GM18909 (cell line): ENCODE measurements at regions not wholly inside any gene's neighbourhood (a gene's known extent, or its start where the extent isn't known, plus 50 kb on each side); places are given as distances from the start of the nearest gene placed in this dataset.
"Not testable (repeated sequence)": the region's sequence is repeated elsewhere in the genome, so short reads cannot be mapped to it uniquely, and the experiment has no call there.

ENCODE experiments used
- ATAC-seq: cut with Tn5 transposase; IDR thresholded peaks from one replicate; pipeline ENCODE4 v1.9.1; 2021; ENCODE audit warnings: mild to moderate bottlenecking; ENCODE audit not compliant: unreplicated experiment, poor library complexity

DNA sequence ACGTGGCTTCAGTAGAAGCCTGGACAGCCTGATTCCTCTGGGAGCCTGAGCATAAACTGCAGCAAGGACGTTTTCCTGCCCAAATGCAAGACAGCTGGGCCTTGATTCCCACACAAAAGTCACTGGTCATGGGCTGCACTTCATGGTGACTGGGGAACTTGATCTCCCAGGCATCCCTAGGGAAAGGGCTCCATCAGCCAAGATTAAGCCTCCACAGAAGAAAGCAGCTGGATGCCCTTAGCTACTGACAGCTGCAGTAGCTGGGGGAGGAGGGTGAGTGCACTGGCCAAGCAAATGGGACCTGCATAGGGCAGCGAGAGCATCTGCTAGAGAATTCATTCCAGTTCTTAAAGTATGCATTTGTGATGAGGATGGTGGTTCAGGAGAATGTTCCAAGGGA lies 267.4 kb upstream of the ISX start:
- ATAC-seq: no peak

DNA sequence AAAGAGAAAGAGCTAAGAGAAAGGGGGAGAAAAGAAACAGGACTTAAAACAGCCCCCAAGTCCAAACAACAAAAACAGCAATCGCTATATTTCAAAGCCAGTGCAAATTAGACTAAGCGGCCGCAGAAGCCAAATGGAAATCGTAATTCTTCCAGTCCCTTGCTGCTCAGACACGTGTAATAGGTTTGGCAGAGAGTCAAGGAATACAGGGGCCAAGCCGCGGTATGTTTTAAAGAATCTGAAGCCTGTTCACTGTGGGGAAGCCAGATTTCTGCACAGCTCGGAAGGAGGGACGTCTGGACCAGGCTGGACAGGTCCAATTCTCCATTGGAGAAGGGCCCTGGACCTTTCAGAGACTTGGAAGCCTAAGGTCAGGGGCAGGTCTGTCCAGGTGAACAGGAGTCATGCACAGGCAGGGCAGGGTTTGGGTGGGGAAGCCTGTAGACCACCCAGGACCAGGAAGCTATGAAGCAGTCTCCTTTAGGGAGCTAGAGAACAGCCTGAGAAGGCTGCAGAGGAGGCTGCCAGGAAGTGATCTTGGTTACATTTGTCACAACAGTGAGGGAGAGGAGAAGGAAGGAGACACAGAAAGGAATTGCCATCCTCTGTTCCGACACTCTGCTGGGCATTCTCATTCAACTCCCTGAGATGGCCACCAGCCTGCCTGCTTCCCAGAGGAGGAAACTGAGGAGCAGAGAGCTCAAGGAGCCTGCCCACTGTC lies 265.5 kb upstream of the ISX start:
- ATAC-seq: no peak

DNA sequence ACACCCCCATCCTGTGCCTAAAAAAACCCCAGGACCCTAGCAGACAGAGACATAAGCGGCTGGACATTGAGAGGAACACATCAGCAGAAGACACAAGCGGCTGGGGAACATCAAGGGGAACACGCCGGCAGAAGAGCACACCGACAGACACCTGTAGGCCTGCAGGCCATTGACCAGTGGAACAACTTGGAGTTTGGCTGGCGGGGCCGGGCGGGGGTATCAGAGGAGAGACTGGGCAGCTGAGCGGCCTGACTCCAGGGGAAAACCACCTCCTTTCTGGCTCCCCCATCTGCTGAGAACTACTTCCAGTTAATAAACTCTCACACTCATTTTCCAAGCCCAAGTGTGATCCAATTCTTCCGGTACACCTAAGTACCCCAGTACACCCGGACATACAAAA lies 264.7 kb upstream of the ISX start:
- ATAC-seq: no peak

DNA sequence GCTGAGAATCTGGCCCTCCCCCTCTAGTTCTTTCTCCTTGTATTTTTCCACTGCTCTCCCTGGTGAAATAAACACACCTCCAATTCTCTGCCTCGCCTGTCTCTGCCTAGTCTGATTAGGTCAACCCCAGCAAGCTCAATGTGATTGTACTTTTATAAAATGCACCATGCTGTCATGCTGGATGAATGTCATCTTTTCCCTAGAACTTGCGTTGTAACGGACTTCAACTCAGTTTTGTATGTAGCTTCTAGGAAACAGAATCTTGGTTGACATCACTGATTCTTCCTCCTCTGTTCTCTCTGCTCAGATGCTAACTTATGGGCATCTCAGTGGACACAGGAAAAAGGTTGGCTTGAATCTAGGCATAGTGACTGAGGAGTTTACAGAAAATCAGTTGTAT lies 261.9 kb upstream of the ISX start:
- no peak for ATAC-seq

DNA sequence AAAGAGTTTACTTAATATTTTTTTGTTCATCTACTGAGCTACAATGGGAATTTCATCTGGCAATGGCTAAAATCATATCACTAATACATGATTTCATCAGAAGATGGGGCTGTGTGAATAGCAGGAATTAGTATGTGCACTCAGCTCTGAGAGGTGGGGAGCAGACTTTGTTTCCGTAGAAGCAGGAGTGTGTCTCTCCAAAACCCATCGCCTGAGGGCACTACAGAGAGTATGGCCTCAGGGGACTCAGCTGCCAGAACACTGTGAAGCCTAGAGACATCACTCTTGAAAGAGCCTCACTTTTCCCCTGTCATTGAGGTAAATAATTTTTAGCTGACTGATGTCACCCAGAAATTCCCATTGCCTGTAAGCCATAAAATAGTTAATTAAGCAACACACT lies 261.4 kb upstream of the ISX start:
- no peak for ATAC-seq

DNA sequence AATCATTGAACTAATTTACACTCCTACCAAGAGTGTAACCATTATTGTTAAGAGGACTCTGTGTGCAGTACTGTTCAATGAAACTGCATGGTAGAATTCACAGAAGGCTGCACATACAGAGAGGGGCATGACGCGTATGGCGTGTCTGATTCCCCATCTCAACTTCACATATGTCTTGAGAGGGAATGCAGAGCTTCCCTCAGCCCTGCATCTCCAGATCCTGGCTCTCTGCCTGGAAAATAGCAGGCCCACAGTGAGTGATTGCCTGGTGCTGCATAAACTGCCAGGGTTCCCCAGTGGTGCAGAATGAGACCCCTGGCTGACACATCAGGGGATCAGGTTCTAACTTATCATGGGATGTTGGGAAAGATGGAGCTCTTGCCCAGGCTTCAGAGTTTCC lies 260.2 kb upstream of the ISX start:
- no peak for ATAC-seq

DNA sequence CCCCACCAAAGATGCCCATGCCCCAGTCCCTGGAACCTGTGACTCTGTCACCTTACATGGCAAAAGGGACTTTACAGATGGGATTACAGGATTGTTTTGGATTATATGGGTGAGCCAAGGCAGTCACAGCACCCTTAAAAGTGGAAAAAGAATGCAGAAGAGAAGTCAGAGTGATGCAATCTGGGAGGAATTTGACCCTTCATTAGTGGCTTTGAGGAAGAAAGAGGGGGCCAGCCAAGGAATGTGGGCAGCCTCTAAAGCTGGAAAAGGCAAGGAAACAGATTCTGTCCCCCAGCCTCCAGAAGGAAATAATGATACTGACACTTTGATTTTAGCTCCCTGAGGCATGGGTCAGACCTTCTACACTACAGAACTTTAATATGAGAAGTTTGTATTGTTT lies 257.3 kb upstream of the ISX start:
- ATAC-seq: no peak

DNA sequence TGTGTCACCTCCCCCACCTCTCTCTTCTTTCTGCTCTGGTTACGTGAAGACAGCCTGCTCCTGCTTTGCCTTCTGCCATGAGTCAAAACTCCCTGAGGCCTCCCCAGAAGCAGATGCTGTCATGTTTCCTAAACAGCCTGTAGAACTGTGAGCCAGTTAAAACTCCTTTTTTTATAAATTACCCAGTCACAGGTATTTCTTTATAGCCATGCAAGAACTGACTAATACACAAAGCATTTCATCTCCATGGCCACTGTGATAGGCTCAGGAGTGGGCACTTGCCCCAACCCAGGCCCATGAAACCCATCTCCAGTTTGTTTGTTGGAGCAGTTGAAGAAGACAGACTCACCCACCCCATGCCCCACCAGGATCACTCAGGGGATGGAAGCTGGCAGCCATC lies 253.3 kb upstream of the ISX start:
- no peak for ATAC-seq

DNA sequence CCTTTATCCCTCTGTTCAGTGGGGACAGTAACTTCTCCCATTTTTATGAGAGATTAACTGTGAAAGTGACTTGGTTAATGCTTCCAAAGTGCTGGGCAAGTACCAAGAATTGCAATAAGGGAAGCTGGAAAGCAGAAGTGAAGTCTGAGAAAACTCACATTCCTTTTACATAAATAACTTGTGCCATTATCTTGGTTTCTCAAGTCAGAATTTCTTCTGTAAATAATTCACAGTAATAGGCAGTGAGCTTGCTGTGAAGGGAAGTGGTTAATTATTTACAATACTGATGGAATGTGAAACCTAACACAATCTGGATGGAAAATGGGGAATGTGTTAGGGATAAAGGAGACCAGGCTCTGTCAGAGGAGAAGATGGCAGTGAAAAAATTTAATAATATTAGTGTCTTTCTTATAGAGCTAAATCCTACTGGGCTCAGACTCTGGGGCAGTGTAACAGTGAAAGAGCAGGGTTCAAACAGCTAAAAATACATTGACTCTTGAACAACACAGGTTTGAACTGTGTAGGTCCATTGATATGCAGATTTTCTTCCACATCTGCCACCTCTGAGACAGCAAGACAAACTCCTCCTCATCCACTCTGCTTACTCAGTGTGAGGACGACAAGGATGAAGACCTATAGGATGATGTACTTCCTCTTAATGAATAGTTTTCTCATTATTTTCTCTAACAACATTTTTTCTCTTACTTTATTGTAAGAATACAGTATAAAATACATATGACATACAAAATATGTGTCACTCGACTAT lies 251.5 kb upstream of the ISX start:
- no peak for ATAC-seq

DNA sequence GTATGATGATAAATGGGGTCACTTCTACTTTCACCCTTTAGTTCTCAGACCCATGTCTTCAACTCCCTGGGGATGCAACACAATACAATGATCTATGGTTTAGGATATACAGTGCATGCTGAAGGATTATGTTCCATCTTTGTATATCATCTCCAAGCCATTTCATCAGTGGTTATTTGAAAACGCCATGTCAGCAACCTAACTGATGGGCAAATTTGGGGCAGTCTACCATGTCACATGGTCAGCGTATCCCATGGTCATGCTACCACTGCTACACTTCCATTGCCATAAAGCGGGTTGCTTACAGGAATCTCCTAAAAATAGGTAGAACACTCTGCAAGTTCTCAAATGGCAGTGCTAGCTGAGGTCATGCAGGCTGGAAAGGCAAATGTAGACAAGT lies 236.5 kb upstream of the ISX start:
- ATAC-seq: no peak

DNA sequence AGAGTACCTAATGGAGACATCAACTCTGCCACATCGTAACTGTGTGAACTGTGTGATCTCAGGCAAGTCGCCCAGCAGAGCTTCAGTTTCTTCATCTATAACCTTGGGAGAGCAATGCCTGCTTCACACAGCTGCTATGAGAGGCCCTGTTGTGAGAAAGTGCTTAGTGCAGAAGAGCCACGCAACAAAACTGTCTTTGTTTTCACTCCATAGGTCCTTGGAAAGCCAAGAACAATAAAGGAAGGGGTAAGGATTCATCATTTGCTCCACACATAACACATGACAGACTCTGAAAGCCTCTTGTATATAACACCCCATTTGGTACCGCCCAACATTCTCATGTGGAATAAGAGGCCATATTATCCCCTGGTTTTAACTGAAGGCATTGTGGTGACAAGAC lies 231.9 kb upstream of the ISX start:
- ATAC-seq: no peak

DNA sequence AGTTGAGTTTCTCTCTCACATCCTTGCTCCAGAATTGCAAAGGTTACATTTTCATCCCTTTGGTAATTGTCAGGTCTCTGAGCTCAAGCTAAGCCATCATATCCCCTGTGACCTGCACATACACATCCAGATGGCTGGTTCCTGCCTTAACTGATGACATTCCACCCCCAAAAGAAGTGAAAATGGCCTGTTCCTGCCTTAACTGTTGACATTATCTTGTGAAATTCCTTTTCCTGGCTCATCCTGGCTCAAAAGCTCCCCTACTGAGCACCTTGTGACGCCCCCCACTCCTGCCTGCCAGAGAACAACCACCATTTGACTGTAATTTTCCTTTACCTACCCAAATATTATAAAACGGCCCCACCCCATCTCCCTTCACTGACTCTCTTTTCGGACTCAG lies 231.4 kb upstream of the ISX start:
- not testable (repeated sequence) for ATAC-seq

DNA sequence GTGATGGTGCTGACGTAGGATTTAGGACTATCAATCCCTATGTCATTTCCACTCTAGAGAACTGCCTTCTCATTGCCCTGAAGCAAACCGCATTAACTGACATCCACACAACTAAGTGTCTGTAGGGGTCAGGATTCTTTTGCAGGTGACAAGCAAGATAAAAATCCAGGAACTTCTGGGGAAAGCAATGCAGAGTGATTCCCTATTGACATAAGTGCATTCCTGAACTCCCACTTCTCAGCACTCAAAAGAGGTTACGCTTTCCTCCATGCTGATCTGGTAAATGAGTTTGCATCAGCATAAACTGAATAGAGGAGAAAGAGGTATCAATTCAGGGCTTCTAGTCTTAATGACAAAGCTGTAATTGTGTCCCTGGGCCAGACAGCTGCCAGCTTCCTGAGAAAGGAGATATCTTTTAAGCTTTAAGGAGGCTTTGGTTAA lies 224.6 kb upstream of the ISX start:
- ATAC-seq: no peak

DNA sequence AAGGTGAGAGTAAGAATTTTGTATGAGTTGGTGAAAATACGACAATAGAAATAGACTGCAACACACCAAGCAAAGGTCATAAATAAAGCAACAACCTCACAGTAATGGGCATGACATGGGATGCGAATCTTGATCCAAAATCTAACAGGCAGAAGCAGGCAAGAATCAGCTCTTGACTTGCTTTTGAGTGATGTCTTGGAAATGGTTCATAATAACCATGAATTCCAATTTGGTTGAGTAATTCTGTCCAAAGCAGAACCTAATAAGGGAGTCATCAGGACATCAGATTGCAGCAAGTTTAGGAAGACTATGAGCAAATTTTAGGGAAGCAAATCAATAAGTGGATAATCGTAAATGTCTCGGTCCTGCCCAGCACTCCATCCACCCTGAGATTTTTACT lies 224.0 kb upstream of the ISX start:
- no peak for ATAC-seq

DNA sequence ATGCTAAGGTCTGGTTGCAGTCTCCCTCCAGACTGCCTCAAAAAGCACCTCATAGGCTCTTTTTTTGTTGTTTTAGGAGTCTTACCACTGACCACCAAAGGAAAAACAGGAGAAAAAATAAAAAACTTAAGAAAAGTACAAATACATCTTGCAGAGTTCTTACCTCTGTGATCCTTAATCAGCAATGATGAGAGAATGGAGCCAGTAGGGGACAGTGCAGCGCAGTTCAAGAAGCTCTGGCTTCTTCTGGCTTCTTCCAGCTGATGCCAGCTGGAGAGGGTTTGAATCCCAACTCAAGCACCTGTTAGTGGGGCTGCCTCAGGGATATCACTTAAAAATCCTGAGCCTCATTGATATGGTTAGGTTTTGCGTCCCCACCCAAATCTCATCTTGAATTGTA lies 223.3 kb upstream of the ISX start:
- ATAC-seq: no peak

DNA sequence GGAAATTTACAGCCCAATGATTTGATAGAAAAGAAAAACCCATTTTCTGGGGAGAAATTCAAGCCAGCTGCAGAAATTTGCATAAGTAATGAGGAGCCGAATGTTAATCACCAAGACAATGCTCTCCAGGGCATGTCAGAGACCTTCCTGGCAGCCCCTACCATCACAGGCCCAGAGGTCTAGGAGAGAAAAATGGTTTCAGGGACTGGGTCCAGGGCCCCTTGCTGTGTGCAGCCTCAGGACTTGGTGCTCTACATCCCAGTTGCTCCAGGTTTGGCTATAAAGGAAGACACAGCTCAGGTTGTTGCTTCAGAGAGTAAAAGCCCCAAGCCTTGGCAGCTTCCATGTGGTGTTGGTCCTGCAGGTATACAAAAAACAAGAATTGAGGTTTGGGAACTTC lies 222.2 kb upstream of the ISX start:
- ATAC-seq: not testable (repeated sequence)

DNA sequence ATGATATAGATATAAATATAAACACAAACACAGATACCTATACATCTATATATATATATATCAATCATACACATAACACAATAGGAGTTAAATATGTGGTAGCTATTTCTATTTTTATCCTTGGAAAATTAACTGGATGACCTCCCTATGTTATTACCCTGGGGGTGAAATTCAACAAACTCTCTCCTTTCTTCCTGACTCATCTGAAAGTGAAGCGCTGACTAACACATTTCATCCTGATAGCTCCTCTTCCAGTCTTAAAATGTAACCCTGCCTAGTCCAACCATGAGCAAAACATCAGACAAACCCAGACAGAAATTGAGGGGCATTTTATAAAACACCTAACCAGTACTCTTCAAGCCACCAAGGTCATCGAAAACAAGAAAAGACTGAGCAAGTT lies 220.6 kb upstream of the ISX start:
- no peak for ATAC-seq

DNA sequence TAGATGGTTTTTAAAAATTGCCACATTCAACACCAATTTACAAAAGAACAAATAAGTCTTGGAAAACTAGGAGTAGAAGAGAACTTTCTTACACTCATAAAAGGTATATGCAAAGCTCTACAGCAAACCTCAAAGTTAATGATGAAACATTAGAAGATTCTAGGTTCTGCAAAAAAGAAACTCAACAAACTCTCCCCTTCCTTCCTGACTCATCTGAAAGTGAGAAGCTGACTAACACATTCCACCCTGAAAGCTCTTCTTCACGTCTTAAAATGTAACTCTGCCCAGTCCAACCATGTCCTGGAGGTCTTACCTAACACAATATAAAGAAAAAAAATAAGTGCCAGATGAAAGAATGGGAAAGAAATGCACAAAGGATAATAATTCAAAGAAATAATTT lies 218.9 kb upstream of the ISX start:
- ATAC-seq: peak; percentile 76

DNA sequence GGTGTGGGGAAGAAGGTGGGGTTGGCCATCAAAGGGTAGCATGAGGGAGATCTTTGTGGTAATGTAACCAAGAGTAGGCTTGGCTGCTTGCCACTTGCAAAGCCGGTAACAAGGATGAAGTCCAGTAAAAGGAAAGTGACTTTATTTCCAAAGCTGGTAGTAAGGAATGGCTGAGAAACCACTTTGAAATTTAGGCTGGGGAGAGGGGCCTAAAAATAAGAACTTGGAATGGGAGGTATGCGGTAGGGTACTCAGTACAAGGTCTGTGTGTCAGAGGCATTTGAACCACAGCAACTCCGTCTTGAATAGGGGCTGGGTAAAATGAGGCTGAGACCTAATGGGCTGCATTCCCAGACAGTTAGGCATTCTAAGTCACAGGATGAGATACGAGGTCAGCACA lies 216.0 kb upstream of the ISX start:
- no peak for ATAC-seq

DNA sequence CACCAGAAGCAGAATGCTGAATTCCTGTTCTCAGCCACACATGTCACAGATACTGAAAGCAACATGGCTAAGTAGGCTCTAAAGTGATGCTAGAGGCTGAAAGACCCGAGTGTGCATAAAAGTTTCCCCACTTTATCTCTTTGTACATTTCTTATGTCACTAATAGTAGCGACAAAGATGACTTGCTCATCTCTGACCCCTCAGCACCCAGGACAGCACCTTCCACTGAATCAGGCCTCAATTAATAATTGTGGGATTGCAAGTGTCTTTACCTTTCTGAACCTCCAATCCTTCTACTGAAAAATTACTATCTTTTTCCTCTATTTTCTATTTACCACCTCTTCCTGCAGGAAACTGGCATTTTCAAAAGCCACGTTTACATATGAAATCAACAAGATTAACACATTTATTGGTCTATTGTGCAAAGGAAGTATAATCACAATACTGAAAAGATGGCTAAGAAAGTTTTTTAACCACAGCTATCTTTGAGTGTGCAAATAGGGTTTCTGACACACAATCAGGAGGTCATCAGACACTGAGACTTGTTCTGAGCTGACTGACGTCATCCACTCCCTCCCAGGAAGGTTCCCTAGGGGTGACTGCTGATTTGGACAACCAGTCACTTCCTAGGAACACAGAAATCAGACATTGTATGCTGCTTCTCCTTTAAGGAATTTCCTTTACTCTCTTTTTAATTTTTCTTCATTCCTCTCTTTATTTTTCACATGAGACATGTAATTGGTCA lies 213.9 kb upstream of the ISX start:
- no peak for ATAC-seq

DNA sequence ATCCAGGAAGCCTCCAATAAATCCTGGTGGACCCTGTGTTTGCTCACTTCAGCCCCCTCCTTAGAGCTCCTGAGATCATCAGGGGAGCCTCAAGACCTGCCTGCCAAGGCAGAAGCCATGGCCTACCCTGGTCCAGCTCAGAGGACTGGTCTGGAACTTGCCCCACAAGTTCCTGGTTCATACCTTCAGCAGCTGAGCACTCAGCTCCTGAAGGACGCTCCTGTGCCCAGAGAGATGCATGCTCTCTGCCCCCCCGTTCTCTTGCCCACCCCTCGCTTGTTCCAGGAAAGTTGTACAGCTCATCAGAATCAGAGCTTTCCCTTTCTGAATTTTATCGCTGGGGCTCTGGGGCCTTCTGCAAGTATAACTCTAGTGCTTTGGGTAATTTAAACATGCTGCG lies 210.5 kb upstream of the ISX start:
- ATAC-seq: no peak
